RWPE1 (cell line): ENCODE measurements at regions not wholly inside any gene's neighbourhood (a gene's known extent, or its start where the extent isn't known, plus 50 kb on each side); places are given as distances from the start of the nearest gene placed in this dataset.
"Not testable (repeated sequence)": the region's sequence is repeated elsewhere in the genome, so short reads cannot be mapped to it uniquely, and the experiment has no call there.

Experiments
- CTCF ChIA-PET: fragments of 350-600 bp; sonication (Branson Sonifier 250); formaldehyde crosslinking; extraction: SDS; loops from one replicate; lab custom pipeline; 2021; lab: Yijun Ruan, JAX
- POLR2A ChIA-PET: fragments of 400-600 bp; formaldehyde crosslinking; extraction: SDS; loops from one replicate; lab custom pipeline; 2020; ENCODE audit warnings: antibody characterized with exemption; ENCODE audit not compliant: low non-redundant PET; lab: Yijun Ruan, JAX
- DNase-seq: peaks from one replicate; pipeline ENCODE4 v3.0.0; 2012; ENCODE audit warnings: low spot score
- H3K27ac ChIP-seq: fragments of 450-650 bp; 2 replicates; pipeline ENCODE4 v1.5.1; 2017
- CTCF ChIP-seq: fragments of 450-650 bp; conservative IDR thresholded peaks from 2 replicates; pipeline ENCODE4 v1.5.1; 2017; ENCODE audit warnings: low read depth, mild to moderate bottlenecking

GRCh38 chr1:38190983-38191382, 144.4 kb upstream of the POU3F1 start:
- ChIA-PET POLR2A (no interaction called here), CTCF (no interaction called here)
- H3K27ac ChIP-seq: no peak overlapping the region

DNA sequence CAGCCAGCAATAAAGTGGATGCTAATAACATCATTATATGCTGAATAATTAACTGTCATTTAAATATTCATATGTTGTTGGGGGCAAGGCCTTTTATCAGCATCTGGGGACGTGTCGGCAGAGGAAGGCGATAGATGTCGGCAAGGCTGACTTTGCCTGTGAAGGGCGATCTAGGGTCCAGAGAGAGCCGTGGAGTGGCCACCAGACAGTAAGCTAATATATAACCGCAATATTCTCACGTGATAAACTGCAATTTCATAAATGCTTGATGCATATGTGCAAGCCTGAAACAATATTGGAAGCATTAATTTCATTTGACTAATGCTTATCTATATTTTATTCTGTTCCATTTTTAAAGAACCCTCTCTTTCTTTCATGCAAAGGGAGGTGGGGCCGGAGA, 141.0 kb upstream of the POU3F1 start:
- DNase-seq: no peak
- ChIA-PET CTCF (no interaction called here), POLR2A (no interaction called here)
- H3K27ac ChIP-seq: no peak overlapping the region
- TF ChIP-seq CTCF: no peak

More at GRCh38 chr1:38190983-38191382, 144.4 kb upstream of the POU3F1 start:
- no peak for TF ChIP-seq CTCF
- no peak for DNase-seq

DNA sequence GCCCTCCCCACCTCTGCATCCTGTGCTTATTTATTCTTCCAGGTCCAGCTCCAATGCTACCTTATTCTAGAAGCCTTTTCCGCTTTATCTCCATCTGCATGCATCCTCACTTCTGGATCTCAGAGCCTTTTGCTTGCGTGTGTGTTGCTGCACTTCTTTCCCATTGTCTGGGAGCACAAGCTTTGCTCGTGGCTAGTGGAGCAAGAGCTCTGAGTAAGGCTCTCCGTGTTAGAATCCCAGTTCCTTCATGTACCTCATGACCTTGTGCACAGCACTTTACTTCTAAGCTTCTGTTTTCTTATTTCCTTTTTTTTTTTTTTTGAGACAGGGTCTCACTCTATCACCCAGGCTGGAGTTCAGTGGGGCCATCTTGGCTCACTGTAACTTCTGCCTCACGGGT, 140.0 kb upstream of the POU3F1 start:
- no peak for TF ChIP-seq CTCF
- POLR2A ChIA-PET: no interaction called here
- DNase-seq: no peak
- no peak overlapping the region for H3K27ac ChIP-seq
- CTCF ChIA-PET: no interaction called here

- no peak for TF ChIP-seq CTCF
- ChIA-PET POLR2A (no interaction called here), CTCF (interaction anchor here (0.6 kb wide), 1 partner anchor 1199 kb away, joined by 3 read pairs; no protein-coding TSS in a partner anchor)
- H3K27ac ChIP-seq: no peak overlapping the region
- DNase-seq: no peak
Observed at GRCh38 chr1:38185913-38186312, 139.3 kb upstream of the POU3F1 start.

- ChIA-PET CTCF (interaction anchor here (0.8 kb wide), 1 partner anchor 133 kb away, joined by 3 read pairs; no protein-coding TSS in a partner anchor), POLR2A (no interaction called here)
- no peak for TF ChIP-seq CTCF
- H3K27ac ChIP-seq: no peak overlapping the region
- DNase-seq: no peak
Observed at GRCh38 chr1:38183747-38184146, 137.2 kb upstream of the POU3F1 start.

DNA sequence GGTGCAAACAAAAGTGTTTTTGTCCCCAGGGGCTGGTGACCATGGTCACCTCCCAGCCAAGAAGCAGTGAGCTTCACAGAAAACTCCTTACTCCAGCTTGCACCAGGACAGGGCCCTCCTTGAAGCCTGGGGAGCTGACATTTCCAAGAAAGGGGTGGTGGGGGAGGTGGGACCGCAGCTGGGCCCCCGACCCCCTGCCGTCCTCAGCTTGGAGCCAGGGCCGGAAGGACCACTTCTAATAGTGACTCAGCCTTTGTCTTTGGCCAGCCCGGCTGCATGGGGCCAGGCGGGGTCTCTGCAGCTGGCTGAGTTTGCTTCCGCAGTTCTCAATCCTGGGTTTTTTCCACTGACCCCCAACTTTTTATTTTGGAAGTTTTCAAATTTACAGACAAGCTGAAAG, 136.5 kb upstream of the POU3F1 start:
- TF ChIP-seq CTCF: no peak
- ChIA-PET CTCF (no interaction called here), POLR2A (no interaction called here)
- no peak overlapping the region for H3K27ac ChIP-seq
- no peak for DNase-seq

- CTCF ChIA-PET: not testable (repeated sequence)
- POLR2A ChIA-PET: interaction anchor here (0.6 kb wide), 1 partner anchor 737 kb away, joined by 3 read pairs; no protein-coding TSS in a partner anchor
Observed at GRCh38 chr1:38180388-38180787, 133.8 kb upstream of the POU3F1 start.

More at GRCh38 chr1:38180388-38180787, 133.8 kb upstream of the POU3F1 start:
- not testable (repeated sequence) for DNase-seq, H3K27ac ChIP-seq
